Thoracic aorta (tissue), 2 donors: ENCODE measurements at regions not wholly inside any gene's neighbourhood (a gene's known extent, or its start where the extent isn't known, plus 50 kb on each side); places are given as distances from the start of the nearest gene placed in this dataset.
"Not testable (repeated sequence)": the region's sequence is repeated elsewhere in the genome, so short reads cannot be mapped to it uniquely, and the experiment has no call there.

ENCODE experiments used
- ATAC-seq: fragments of 150-250 bp; one replicate; pipeline ENCODE4 v1.8.0; 2017; ENCODE audit warnings: low read depth; ENCODE audit not compliant: insufficient number of reproducible peaks, low FRiP score
- DNase-seq: peaks from one replicate; pipeline ENCODE4 v3.0.0-alpha.2; 2020; ENCODE audit warnings: low spot score
- H3K27ac ChIP-seq, 2 donors: fragments of 200-600 bp; sonication (generic); 1 replicate in 1 of 2; 2 replicates in 1 of 2; pipeline ENCODE4 v1.5.1; 2016; ENCODE audit warnings: mild to moderate bottlenecking in 2 of 2, moderate library complexity in 2 of 2
- H3K27me3 ChIP-seq: fragments of 200-600 bp; sonication (generic); replicated peaks from 2 replicates; pipeline ENCODE4 v1.6.0; 2016; ENCODE audit warnings: mild to moderate bottlenecking; ENCODE audit not compliant: insufficient read depth
- H3K36me3 ChIP-seq: fragments of 200-600 bp; sonication (generic); one replicate; pipeline ENCODE4 v1.5.1; 2016
- H3K4me1 ChIP-seq, 2 donors: fragments of 200-600 bp; sonication (generic); 1 replicate in 1 of 2; 2 replicates in 1 of 2; pipeline versions ENCODE4 v1.5.1 to v1.6.0; 2016; ENCODE audit warnings: low read depth in 2 of 2, mild to moderate bottlenecking in 1 of 2; ENCODE audit not compliant: control insufficient read depth in 1 of 2
- H3K4me3 ChIP-seq: fragments of 200-600 bp; sonication (generic); 2 replicates; pipeline ENCODE4 v1.5.1; 2016; ENCODE audit warnings: mild to moderate bottlenecking
- H3K9me3 ChIP-seq: fragments of 200-600 bp; sonication (generic); 2 replicates; pipeline ENCODE4 v1.5.1; 2016
- TF ChIP-seq, protein P1 (sequence below): fragments of 200-600 bp; sonication (generic); IDR thresholded peaks from one replicate; pipeline ENCODE4 v1.5.1; 2019; ENCODE audit warnings: antibody characterized with exemption

DNA sequence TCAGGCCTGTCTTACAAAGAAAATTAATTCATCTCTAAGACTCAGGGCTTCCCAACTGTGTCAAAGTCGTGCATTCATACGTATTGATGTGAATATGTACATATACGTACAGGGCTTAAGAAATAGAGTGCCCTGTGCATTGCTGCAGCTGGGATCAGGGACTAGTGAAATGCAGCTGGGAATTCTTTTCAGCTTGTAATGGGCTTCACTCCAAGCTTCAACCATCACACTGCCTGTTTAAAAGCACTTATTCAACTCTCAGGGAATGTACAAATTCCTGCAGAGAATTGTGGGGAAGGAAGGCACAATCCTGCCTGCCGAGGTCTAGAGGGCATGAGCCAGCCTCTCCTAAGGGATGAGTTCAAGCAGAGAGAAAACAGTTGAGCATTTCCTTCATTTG, 59.6 kb upstream of the MAN2A1 start:
- Histone ChIP-seq H3K9me3 (no peaks in the 10 kb centered on the region), H3K4me3 (no peak overlapping the region), H3K27ac (no peak overlapping the region), H3K36me3 (no peaks in the 10 kb centered on the region), H3K4me1 (peaks cover 0 to 6% of the 10 kb centered on the region in 2 donors), H3K27me3 (no peaks in the 10 kb centered on the region)
- ATAC-seq, result no peak
- no peak for DNase-seq
- TF ChIP-seq, protein P1, sequence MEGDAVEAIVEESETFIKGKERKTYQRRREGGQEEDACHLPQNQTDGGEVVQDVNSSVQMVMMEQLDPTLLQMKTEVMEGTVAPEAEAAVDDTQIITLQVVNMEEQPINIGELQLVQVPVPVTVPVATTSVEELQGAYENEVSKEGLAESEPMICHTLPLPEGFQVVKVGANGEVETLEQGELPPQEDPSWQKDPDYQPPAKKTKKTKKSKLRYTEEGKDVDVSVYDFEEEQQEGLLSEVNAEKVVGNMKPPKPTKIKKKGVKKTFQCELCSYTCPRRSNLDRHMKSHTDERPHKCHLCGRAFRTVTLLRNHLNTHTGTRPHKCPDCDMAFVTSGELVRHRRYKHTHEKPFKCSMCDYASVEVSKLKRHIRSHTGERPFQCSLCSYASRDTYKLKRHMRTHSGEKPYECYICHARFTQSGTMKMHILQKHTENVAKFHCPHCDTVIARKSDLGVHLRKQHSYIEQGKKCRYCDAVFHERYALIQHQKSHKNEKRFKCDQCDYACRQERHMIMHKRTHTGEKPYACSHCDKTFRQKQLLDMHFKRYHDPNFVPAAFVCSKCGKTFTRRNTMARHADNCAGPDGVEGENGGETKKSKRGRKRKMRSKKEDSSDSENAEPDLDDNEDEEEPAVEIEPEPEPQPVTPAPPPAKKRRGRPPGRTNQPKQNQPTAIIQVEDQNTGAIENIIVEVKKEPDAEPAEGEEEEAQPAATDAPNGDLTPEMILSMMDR, result no peak

DNA sequence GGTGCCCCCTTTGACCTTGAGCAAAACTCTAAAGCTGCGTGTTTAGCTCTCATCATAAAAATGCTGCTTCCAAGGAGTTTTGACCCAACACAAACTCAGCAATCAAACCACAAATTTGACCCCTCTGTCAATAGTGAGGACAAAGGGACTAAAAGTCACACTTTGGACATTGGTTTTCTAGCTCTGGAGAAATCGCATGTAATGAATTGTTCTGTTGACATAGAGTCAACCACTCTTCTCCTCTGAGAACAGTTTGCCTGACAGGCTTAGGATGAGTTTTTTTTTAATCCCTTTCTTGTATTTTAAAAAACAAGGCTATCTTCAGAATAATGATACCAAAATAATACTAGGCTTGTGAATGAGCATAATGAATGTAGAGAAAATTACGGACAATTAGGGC, 61.1 kb upstream of the MAN2A1 start:
- no peak for DNase-seq
- H3K4me1 ChIP-seq, result peaks cover 0 to 6% of the 10 kb centered on the region in 2 donors
- no peak overlapping the region for H3K27ac ChIP-seq
- H3K4me3 ChIP-seq, result no peak overlapping the region
- TF ChIP-seq, protein P1, result no peak
- no peaks in the 10 kb centered on the region for H3K9me3 ChIP-seq
- ATAC-seq, result no peak
- no peaks in the 10 kb centered on the region for H3K36me3 ChIP-seq
- no peaks in the 10 kb centered on the region for H3K27me3 ChIP-seq

DNA sequence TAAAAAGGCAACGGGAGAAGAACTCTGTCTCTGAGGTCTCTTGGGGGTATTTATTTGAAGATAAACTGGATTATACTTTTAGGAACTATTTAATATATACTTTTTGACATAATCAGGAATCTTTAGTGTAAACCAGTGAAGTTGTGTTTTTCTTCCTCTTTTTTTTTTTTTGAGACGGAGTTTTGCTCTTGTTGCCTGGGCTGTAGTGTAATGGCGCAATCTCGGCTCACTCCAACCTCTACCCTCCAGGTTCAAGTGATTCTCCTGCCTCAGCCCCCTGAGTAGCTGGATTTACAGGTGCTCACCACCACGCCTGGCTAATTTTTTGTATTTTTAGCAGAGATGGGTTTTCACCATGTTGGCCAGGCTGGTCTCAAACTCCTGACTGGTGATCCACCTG, 68.5 kb upstream of the MAN2A1 start:
- H3K27me3 ChIP-seq, H3K36me3 ChIP-seq, H3K9me3 ChIP-seq, ATAC-seq, DNase-seq, H3K27ac ChIP-seq, H3K4me3 ChIP-seq: not testable (repeated sequence)
- H3K4me1 ChIP-seq, result peaks cover 3 to 14% of the 10 kb centered on the region in 2 donors

DNA sequence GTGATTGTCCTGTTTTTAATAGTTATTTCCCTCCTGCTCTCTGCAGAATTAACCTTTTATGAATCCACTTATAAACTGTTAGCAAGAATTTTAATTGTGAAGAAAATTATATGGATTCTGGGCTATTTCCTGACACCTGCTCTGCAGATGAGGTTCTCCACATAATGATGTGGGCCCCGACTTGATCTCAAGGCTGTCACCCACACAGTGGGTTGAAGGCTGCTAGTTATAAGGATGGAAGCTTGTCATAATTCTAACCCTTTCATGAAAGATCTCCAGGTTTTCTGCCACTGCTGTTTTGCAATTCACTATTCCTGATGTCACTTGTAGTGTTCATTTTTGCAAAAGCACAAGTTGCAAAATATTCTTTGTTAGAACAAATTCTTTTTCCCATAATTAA, 69.1 kb upstream of the MAN2A1 start:
- Histone ChIP-seq H3K4me3 (no peak overlapping the region), H3K9me3 (no peaks in the 10 kb centered on the region), H3K27me3 (no peaks in the 10 kb centered on the region), H3K27ac (no peak overlapping the region), H3K36me3 (no peaks in the 10 kb centered on the region), H3K4me1 (peaks cover 3 to 14% of the 10 kb centered on the region in 2 donors)
- DNase-seq, result no peak
- TF ChIP-seq, protein P1, result no peak
- ATAC-seq, result no peak

DNA sequence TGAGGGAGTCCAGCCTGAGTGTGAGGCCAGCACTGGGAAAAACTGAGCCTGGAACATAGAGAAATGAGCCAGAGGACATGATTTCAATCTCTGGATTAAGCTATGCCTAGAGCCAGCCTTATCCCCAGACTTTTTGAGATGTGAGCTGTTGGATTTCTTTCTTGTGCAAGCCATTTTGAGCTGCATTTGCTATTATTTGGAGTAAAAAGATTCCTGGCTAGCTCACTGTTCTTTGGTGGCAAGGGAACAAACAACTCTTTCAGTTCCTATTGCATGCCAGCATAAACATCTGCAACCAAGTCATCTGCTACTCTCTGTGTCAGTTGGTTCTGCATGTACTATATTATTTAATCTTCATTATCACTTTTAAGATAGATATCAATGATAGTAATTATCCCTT, 70.1 kb upstream of the MAN2A1 start:
- no peaks in the 10 kb centered on the region for H3K9me3 ChIP-seq
- TF ChIP-seq, protein P1, result no peak
- H3K4me3 ChIP-seq, result no peak overlapping the region
- peaks cover 3 to 14% of the 10 kb centered on the region in 2 donors for H3K4me1 ChIP-seq
- no peak for DNase-seq
- no peaks in the 10 kb centered on the region for H3K27me3 ChIP-seq
- H3K36me3 ChIP-seq, result no peaks in the 10 kb centered on the region
- H3K27ac ChIP-seq, result no peak overlapping the region
- ATAC-seq, result no peak

DNA sequence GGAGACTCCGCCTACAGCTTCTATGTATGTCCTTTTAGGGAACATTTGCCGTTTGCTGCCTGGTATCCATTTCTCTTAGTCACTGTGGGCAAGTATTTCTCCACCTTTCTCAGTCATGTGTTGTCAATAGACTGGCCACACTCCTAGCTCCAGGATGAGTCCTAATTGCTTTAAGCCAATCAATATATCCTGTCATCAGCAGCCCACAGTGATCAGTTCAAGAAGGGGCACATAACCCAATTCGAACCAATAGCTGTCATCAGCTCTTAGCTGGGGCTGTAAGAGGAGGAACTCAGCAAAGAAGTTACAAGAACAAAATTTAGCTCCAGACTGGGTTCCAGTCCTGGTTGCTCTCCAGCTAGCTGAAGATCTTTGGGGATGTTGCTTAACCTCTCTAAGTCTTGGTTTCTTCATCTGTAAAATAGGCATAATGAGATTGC, 70.7 kb upstream of the MAN2A1 start:
- Histone ChIP-seq H3K9me3 (no peaks in the 10 kb centered on the region), H3K27ac (no peak overlapping the region)

More for the DNA sequence above, 70.7 kb upstream of the MAN2A1 start:
- TF ChIP-seq, protein P1, result no peak
- ATAC-seq, result no peak
- Histone ChIP-seq H3K4me1 (peaks cover 3 to 14% of the 10 kb centered on the region in 2 donors), H3K4me3 (no peak overlapping the region), H3K36me3 (no peaks in the 10 kb centered on the region), H3K27me3 (no peaks in the 10 kb centered on the region)
- DNase-seq, result no peak
